Liver (tissue), 8 donors: ENCODE measurements at regions not wholly inside any gene's neighbourhood (a gene's known extent, or its start where the extent isn't known, plus 50 kb on each side); places are given as distances from the start of the nearest gene placed in this dataset.

Experiments used
- DNase-seq: peaks from one replicate; pipeline ENCODE4 v3.0.0-alpha.2; 2017; ENCODE audit warnings: low spot score
- H3K27ac ChIP-seq, 2 donors: one replicate each; pipeline ENCODE4 v1.7.0; 2013; ENCODE audit warnings: inconsistent platforms in 2 of 2, low read length in 2 of 2, control low read depth in 1 of 2, low read depth in 1 of 2, mild to moderate bottlenecking in 1 of 2
- H3K27me3 ChIP-seq, 4 donors: one replicate each; pipeline versions ENCODE4 v1.6.1 to v1.7.0; 2013; ENCODE audit warnings: low read length in 3 of 4, inconsistent platforms in 1 of 4, mild to moderate bottlenecking in 1 of 4, moderate library complexity in 1 of 4; ENCODE audit not compliant: control insufficient read depth in 4 of 4, insufficient read depth in 4 of 4
- H3K36me3 ChIP-seq, 4 donors: one replicate each; pipeline versions ENCODE4 v1.6.1 to v1.7.0; 2013; ENCODE audit warnings: low read length in 3 of 4, mild to moderate bottlenecking in 3 of 4, low read depth in 1 of 4, moderate library complexity in 1 of 4; ENCODE audit not compliant: control insufficient read depth in 4 of 4, insufficient read depth in 3 of 4
- H3K4me1 ChIP-seq, 4 donors: one replicate each; pipeline versions ENCODE4 v1.6.1 to v1.7.0; 2013; ENCODE audit warnings: low read length in 3 of 4, mild to moderate bottlenecking in 3 of 4, moderate library complexity in 1 of 4; ENCODE audit not compliant: control insufficient read depth in 4 of 4, insufficient read depth in 4 of 4
- H3K4me3 ChIP-seq, 3 donors: one replicate each; pipeline versions ENCODE4 v1.6.1 to v1.7.0; 2013; ENCODE audit warnings: low read length in 3 of 3, control low read depth in 1 of 3, low read depth in 1 of 3, mild to moderate bottlenecking in 1 of 3
- H3K9ac ChIP-seq, 2 donors: one replicate each; pipeline ENCODE4 v1.7.0; 2013; ENCODE audit warnings: low read length in 2 of 2, mild to moderate bottlenecking in 2 of 2, moderate library complexity in 2 of 2, control low read depth in 1 of 2, low read depth in 1 of 2
- H3K9me3 ChIP-seq, 4 donors: one replicate each; pipeline versions ENCODE4 v1.6.1 to v1.7.0; 2013; ENCODE audit warnings: low read length in 3 of 4; ENCODE audit not compliant: control insufficient read depth in 4 of 4
- ATF3 ChIP-seq: IDR thresholded peaks from 2 replicates; pipeline ENCODE4 v1.6.1; 2016; ENCODE audit warnings: antibody characterized with exemption
- CTCF ChIP-seq: fragments of 150-350 bp; IDR thresholded peaks from 2 replicates; pipeline ENCODE4 v1.5.1; 2017; ENCODE audit warnings: improper control_type of control experiment, low read depth, low read length; ENCODE audit not compliant: missing input control
- EGR1 ChIP-seq, 2 donors: IDR thresholded peaks; 2 replicates each; pipeline ENCODE4 v1.6.1; 2016 to 2018; ENCODE audit warnings: antibody characterized with exemption in 2 of 2, low read depth in 2 of 2
- FOXA1 ChIP-seq: IDR thresholded peaks from 2 replicates; pipeline ENCODE4 v1.6.1; 2016; ENCODE audit warnings: antibody characterized with exemption
- FOXA2 ChIP-seq: IDR thresholded peaks from 2 replicates; pipeline ENCODE4 v1.6.1; 2016; ENCODE audit warnings: antibody characterized with exemption
- GABPA ChIP-seq, 2 donors: IDR thresholded peaks in 1 of 2; conservative IDR thresholded peaks in 1 of 2; 2 replicates each; pipeline ENCODE4 v1.6.1; 2016; ENCODE audit warnings: antibody characterized with exemption in 2 of 2, mild to moderate bottlenecking in 1 of 2, moderate library complexity in 1 of 2
- HNF4A ChIP-seq, 2 donors: conservative IDR thresholded peaks; 2 replicates each; pipeline ENCODE4 v1.6.1; 2016; ENCODE audit warnings: antibody characterized with exemption in 2 of 2, mild to moderate bottlenecking in 2 of 2
- HNF4G ChIP-seq: IDR thresholded peaks from 2 replicates; pipeline ENCODE4 v1.6.1; 2016; ENCODE audit warnings: antibody characterized with exemption
- JUND ChIP-seq, 2 donors: IDR thresholded peaks; 2 replicates each; pipeline ENCODE4 v1.6.1; 2016; ENCODE audit warnings: antibody characterized with exemption in 2 of 2
- MAX ChIP-seq: IDR thresholded peaks from 2 replicates; pipeline ENCODE4 v1.6.1; 2016; ENCODE audit warnings: antibody characterized with exemption
- NR2F2 ChIP-seq: IDR thresholded peaks from 2 replicates; pipeline ENCODE4 v1.6.1; 2016; ENCODE audit warnings: antibody characterized with exemption
- RAD21 ChIP-seq, 2 donors: IDR thresholded peaks; 2 replicates each; pipeline ENCODE4 v1.6.1; 2016; ENCODE audit warnings: antibody characterized with exemption in 2 of 2, mild to moderate bottlenecking in 2 of 2
- REST ChIP-seq: IDR thresholded peaks from 2 replicates; pipeline ENCODE4 v1.6.1; 2016; ENCODE audit warnings: antibody characterized with exemption, mild to moderate bottlenecking
- RXRA ChIP-seq, 2 donors: IDR thresholded peaks; 2 replicates each; pipeline ENCODE4 v1.6.1; 2017 to 2018; ENCODE audit warnings: antibody characterized with exemption in 2 of 2, mild to moderate bottlenecking in 1 of 2
- SP1 ChIP-seq: IDR thresholded peaks from 2 replicates; pipeline ENCODE4 v1.6.1; 2018; ENCODE audit warnings: antibody characterized with exemption, mild to moderate bottlenecking
- TAF1 ChIP-seq: conservative IDR thresholded peaks from 2 replicates; pipeline ENCODE4 v1.6.1; 2016; ENCODE audit warnings: antibody characterized with exemption, mild to moderate bottlenecking
- YY1 ChIP-seq: IDR thresholded peaks from 2 replicates; pipeline ENCODE4 v1.6.1; 2016; ENCODE audit warnings: antibody characterized with exemption, mild to moderate bottlenecking
- WGBS: extraction: QIAGEN DNeasy Blood & Tissue Kit; methylation state at CpG from one replicate; pipeline ENCODE4 v1.1.7; 2013; 5-methylcytosine and 5-hydroxymethylcytosine counted together
- donor health status: healthy.
- donor health status: healthy.
- donor health status: healthy.
- donor health status: healthy.
- donor health status: healthy.

- TF ChIP-seq GABPA (IDR thresholded peaks at IDR 0.05 in 1 of 2, conservative IDR thresholded peaks at IDR 0.05 in 1 of 2) (no peak), HNF4A (conservative IDR thresholded peaks at IDR 0.05) (no peak), RXRA (IDR thresholded peaks at IDR 0.05) (no peak), ATF3 (no peak), TAF1 (no peak), SP1 (no peak), REST (no peak)
- no peak overlapping the region for H3K4me3 ChIP-seq
- WGBS, result 61% methylated on average over 1 of the region's 1 CpG
Observed at GRCh38 chr1:221286399-221286798, 407.2 kb downstream of the HLX start.

GRCh38 chr1:221289103-221289502, 409.9 kb downstream of the HLX start:
- H3K9me3 ChIP-seq, result no peaks in the 10 kb centered on the region
- no peak overlapping the region for H3K9ac ChIP-seq
- H3K36me3 ChIP-seq, result no peaks in the 10 kb centered on the region
- H3K4me1 ChIP-seq, result peaks cover 0 to 3% (median 0%) of the 10 kb centered on the region in 4 donors
- DNase-seq, result no peak
- TF ChIP-seq EGR1 (IDR thresholded peaks at IDR 0.05; ENCODE audit: low read depth in 2 of 2) (no peak), NR2F2 (no peak), ATF3 (no peak), JUND (IDR thresholded peaks at IDR 0.05) (no peak), MAX (no peak), CTCF (no peak)
- 74% methylated on average over 2 of the region's 2 CpGs for WGBS
- no peak overlapping the region for H3K4me3 ChIP-seq
- no peak overlapping the region for H3K27ac ChIP-seq
- H3K27me3 ChIP-seq, result no peaks in the 10 kb centered on the region

More at GRCh38 chr1:221286399-221286798, 407.2 kb downstream of the HLX start:
- Histone ChIP-seq H3K36me3 (no peaks in the 10 kb centered on the region), H3K9ac (no peak overlapping the region), H3K27me3 (no peaks in the 10 kb centered on the region), H3K9me3 (no peaks in the 10 kb centered on the region), H3K27ac (no peak overlapping the region), H3K4me1 (peaks cover 0 to 3% (median 0%) of the 10 kb centered on the region in 4 donors)
- DNase-seq, result no peak

GRCh38 chr1:221290669-221291068, 411.4 kb downstream of the HLX start:
- H3K4me1 ChIP-seq, result peaks cover 0 to 3% (median 0%) of the 10 kb centered on the region in 4 donors
- H3K36me3 ChIP-seq, result no peaks in the 10 kb centered on the region
- DNase-seq, result no peak
- no peak overlapping the region for H3K4me3 ChIP-seq
- H3K27ac ChIP-seq, result no peak overlapping the region
- H3K9ac ChIP-seq, result no peak overlapping the region
- 53% methylated on average over 4 of the region's 4 CpGs for WGBS
- no peaks in the 10 kb centered on the region for H3K9me3 ChIP-seq
- no peaks in the 10 kb centered on the region for H3K27me3 ChIP-seq
- TF ChIP-seq JUND (IDR thresholded peaks at IDR 0.05) (peak in 1 of 2 donors; percentile 52), YY1 (no peak), FOXA1 (no peak), RXRA (IDR thresholded peaks at IDR 0.05) (peak in 1 of 2 donors; percentile 65), TAF1 (no peak), FOXA2 (peak; percentile 71), NR2F2 (no peak), CTCF (no peak), MAX (no peak), RAD21 (IDR thresholded peaks at IDR 0.05) (peak in 1 of 2 donors; percentile 12), HNF4G (no peak), HNF4A (conservative IDR thresholded peaks at IDR 0.05) (peak in 1 of 2 donors; percentile 35), ATF3 (no peak), GABPA (IDR thresholded peaks at IDR 0.05 in 1 of 2, conservative IDR thresholded peaks at IDR 0.05 in 1 of 2) (peak in 1 of 2 donors; percentile 8), SP1 (peak; percentile 15)
